Keratinocyte (primary cell): ENCODE measurements at regions not wholly inside any gene's neighbourhood (a gene's known extent, or its start where the extent isn't known, plus 50 kb on each side); places are given as distances from the start of the nearest gene placed in this dataset.

ENCODE experiments used
- EZH2 ChIP-seq: IDR thresholded peaks from one replicate; pipeline ENCODE4 v1.6.1; 2012; ENCODE audit warnings: inconsistent platforms, mild to moderate bottlenecking, low read length, moderate library complexity
- TF ChIP-seq, protein P1 (sequence below), 3 experiments: IDR thresholded peaks in 1 of 3; conservative IDR thresholded peaks in 1 of 3; optimal IDR thresholded peaks in 1 of 3; 2 replicates in 2 of 3; 3 replicates in 1 of 3; pipeline versions ENCODE3 to v1.5.1; 2011; ENCODE audit warnings: low read length in 3 of 3, mild to moderate bottlenecking in 3 of 3, moderate library complexity in 2 of 3, control low read depth in 1 of 3, inconsistent platforms in 1 of 3; ENCODE audit not compliant: insufficient read depth in 2 of 3; ENCODE audit errors: extremely low read depth in 1 of 3

DNA sequence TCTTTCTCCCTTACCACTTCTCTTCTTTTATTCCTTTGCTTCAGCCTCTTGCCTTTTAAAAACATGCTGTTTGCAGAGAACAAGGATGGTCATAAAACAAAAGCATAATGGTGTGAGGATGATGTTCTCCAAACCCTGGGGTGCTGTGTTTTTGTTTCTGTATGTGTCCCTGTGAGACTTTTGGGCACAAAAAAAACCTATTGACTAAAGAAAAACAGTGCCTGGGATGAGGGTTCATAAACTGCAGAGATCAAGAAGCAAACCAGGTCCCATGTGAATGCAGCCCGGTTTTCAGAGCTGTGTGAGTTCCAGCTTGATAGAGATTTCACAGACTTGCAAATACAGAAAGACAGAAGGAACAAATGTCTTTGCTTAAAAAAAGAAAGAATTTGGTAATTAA lies 148.6 kb upstream of the CPSF6 start:
- TF ChIP-seq, protein P1, sequence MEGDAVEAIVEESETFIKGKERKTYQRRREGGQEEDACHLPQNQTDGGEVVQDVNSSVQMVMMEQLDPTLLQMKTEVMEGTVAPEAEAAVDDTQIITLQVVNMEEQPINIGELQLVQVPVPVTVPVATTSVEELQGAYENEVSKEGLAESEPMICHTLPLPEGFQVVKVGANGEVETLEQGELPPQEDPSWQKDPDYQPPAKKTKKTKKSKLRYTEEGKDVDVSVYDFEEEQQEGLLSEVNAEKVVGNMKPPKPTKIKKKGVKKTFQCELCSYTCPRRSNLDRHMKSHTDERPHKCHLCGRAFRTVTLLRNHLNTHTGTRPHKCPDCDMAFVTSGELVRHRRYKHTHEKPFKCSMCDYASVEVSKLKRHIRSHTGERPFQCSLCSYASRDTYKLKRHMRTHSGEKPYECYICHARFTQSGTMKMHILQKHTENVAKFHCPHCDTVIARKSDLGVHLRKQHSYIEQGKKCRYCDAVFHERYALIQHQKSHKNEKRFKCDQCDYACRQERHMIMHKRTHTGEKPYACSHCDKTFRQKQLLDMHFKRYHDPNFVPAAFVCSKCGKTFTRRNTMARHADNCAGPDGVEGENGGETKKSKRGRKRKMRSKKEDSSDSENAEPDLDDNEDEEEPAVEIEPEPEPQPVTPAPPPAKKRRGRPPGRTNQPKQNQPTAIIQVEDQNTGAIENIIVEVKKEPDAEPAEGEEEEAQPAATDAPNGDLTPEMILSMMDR (optimal IDR thresholded peaks at IDR 0.05 in 1 of 3, IDR thresholded peaks at IDR 0.05 in 1 of 3, conservative IDR thresholded peaks at IDR 0.05 in 1 of 3; ENCODE audit: extremely low read depth in 1 of 3, insufficient read depth in 2 of 3, low read length in 3 of 3) = no peak
- no peak for TF ChIP-seq EZH2
